ENCODE measurements at regions not wholly inside any gene's neighbourhood (a gene's known extent, or its start where the extent isn't known, plus 50 kb on each side); places are given as distances from the start of the nearest gene placed in this dataset.
A peak's percentile ranks its signal among the peaks of the same experiment; 100 is the strongest.

DNA sequence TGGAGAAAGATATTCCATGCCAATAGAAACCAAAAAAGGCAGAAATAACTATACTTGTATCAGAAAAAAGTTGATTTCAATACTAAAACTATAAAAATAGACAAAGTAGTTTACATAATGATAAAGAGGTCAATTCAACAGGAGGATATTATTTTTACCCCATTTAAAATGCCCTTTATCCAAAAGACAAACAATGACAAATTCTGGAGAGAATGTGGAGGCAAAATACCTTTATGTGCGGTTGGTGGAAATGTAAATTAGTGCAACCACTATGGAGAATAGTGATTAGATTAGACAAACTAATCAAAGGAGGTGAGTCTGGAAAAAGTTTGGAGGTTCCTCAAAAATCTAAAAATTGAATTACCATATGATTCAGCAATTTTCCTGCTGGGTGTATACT, 1262.3 kb downstream of the GRIK2 start:
- TF ChIP-seq, protein P1, sequence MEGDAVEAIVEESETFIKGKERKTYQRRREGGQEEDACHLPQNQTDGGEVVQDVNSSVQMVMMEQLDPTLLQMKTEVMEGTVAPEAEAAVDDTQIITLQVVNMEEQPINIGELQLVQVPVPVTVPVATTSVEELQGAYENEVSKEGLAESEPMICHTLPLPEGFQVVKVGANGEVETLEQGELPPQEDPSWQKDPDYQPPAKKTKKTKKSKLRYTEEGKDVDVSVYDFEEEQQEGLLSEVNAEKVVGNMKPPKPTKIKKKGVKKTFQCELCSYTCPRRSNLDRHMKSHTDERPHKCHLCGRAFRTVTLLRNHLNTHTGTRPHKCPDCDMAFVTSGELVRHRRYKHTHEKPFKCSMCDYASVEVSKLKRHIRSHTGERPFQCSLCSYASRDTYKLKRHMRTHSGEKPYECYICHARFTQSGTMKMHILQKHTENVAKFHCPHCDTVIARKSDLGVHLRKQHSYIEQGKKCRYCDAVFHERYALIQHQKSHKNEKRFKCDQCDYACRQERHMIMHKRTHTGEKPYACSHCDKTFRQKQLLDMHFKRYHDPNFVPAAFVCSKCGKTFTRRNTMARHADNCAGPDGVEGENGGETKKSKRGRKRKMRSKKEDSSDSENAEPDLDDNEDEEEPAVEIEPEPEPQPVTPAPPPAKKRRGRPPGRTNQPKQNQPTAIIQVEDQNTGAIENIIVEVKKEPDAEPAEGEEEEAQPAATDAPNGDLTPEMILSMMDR (IDR thresholded peaks at IDR 0.05; ENCODE audit: unreplicated experiment), result no peak
- Mint-ChIP-seq H3K27ac (no peak overlapping the region), H3K36me3 (no peaks in the 10 kb centered on the region), H3K27me3 (ENCODE audit: low read depth) (no peaks in the 10 kb centered on the region), H3K9me3 (peaks cover 24% of the 10 kb centered on the region), H3K4me1 (no peaks in the 10 kb centered on the region), H3K4me3 (no peak overlapping the region)
- DNase-seq (ENCODE audit: low spot score in 2 of 2, unreplicated experiment in 2 of 2), result no peak

DNA sequence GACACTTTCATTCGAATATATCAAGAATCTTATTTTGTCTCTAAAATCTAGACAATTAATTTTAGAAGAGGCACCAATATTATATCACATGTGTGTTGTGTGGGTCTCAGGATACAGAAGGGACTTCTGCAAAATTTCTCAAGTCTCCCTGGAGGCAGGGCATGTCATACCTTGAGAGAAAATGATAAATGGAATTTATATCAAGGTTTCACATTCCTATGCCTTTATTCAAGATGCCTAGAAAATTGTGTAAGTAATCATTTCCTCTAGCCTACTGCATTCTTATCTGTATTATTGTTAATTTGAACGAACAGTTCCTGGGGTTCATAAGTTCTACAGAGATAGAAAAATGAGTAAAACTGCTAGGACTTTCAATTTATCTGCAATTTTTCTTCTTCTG, 1247.9 kb downstream of the GRIK2 start:
- H3K4me3 Mint-ChIP-seq, result no peak overlapping the region

DNA sequence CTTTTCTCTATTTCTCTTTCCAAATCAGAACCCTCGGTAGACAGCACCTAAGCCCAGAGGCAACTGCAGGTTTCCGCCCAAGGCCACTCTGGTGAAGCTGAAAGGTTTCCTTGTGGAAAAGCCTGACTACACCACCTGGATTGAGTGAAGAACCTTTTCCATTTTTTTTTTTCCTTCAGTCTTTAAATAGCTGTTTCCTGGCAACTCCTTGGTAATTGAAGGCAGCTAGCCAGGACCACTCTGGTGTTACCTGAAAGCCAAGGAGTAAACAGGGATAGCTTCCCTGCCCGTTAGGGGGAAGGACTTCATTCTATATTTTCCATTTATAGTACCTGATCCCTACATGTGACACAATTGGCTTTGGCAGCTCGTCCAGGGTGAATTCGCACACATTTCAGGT, 1238.4 kb downstream of the GRIK2 start:
- Mint-ChIP-seq H3K27me3 (ENCODE audit: low read depth) (no peaks in the 10 kb centered on the region), H3K9me3 (peaks cover 6% of the 10 kb centered on the region), H3K36me3 (no peaks in the 10 kb centered on the region), H3K4me1 (peaks cover 5% of the 10 kb centered on the region), H3K27ac (no peak overlapping the region), H3K4me3 (no peak overlapping the region)
- no peak for DNase-seq (ENCODE audit: low spot score in 2 of 2, unreplicated experiment in 2 of 2)
- TF ChIP-seq, protein P1 (IDR thresholded peaks at IDR 0.05; ENCODE audit: unreplicated experiment), result no peak

More for the DNA sequence above, 1247.9 kb downstream of the GRIK2 start:
- H3K4me1 Mint-ChIP-seq, result no peaks in the 10 kb centered on the region
- H3K27me3 Mint-ChIP-seq (ENCODE audit: low read depth), result no peaks in the 10 kb centered on the region
- DNase-seq (ENCODE audit: low spot score in 2 of 2, unreplicated experiment in 2 of 2), result no peak
- TF ChIP-seq, protein P1 (IDR thresholded peaks at IDR 0.05; ENCODE audit: unreplicated experiment), result no peak
- no peaks in the 10 kb centered on the region for H3K36me3 Mint-ChIP-seq
- H3K27ac Mint-ChIP-seq, result no peak overlapping the region
- peaks cover 7% of the 10 kb centered on the region for H3K9me3 Mint-ChIP-seq

DNA sequence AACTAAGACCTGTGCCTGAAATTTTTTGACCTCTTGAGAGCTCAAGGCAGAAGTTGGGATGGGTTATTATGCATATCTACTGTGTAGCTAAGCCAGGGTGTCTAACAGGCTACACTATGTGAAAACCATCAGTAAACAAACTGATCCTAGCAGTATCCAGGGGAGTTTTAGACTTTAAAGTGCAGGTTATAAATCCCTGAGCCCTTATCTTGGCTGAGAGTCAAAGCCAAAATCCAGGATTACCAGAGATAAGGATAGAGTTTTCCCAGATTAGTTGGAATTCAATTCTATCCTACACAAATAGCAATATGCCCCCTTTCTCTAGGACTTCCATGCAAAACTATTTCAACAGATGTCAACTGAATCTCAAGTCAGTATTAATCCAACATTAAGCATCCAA, 1229.7 kb downstream of the GRIK2 start:
- Mint-ChIP-seq H3K4me1 (peaks cover 1% of the 10 kb centered on the region), H3K27me3 (ENCODE audit: low read depth) (no peaks in the 10 kb centered on the region), H3K36me3 (no peaks in the 10 kb centered on the region), H3K9me3 (no peaks in the 10 kb centered on the region), H3K4me3 (no peak overlapping the region), H3K27ac (no peak overlapping the region)
- TF ChIP-seq, protein P1 (IDR thresholded peaks at IDR 0.05; ENCODE audit: unreplicated experiment), result no peak
- DNase-seq (ENCODE audit: low spot score in 2 of 2, unreplicated experiment in 2 of 2), result no peak

GRCh38 chr6:102619585-102619984, 1226.1 kb downstream of the GRIK2 start:
- DNase-seq (ENCODE audit: low spot score in 2 of 2, unreplicated experiment in 2 of 2), result no peak
- Mint-ChIP-seq H3K4me3 (no peak overlapping the region), H3K36me3 (no peaks in the 10 kb centered on the region), H3K9me3 (peaks cover 7% of the 10 kb centered on the region), H3K27me3 (ENCODE audit: low read depth) (no peaks in the 10 kb centered on the region), H3K4me1 (no peaks in the 10 kb centered on the region), H3K27ac (no peak overlapping the region)
- TF ChIP-seq, protein P1 (IDR thresholded peaks at IDR 0.05; ENCODE audit: unreplicated experiment), result peak; percentile 49

DNA sequence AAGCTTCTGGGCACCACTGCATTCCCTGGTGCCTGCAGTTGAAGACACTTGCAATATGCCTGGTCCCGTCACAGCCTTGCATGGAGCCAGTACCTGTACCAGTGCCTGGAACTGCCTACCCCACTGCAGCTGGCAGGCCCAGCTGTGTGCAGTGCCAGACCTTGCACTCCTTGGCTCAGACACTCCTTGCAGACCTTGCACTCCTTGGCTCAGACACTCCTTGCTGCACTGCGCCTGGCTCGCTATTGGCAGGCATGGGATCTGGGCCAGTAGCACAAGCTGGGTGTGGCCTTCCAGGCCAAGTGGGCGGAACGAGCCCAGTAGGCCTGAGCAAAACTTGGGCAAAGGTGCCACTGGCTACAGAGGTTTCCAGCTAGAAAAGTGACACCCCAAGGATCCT, 1189.1 kb downstream of the GRIK2 start:
- Mint-ChIP-seq H3K36me3 (peaks cover 1% of the 10 kb centered on the region), H3K9me3 (peaks cover 13% of the 10 kb centered on the region), H3K27ac (no peak overlapping the region), H3K4me3 (no peak overlapping the region), H3K27me3 (ENCODE audit: low read depth) (no peaks in the 10 kb centered on the region), H3K4me1 (no peaks in the 10 kb centered on the region)
- no peak for DNase-seq (ENCODE audit: low spot score in 2 of 2, unreplicated experiment in 2 of 2)
- TF ChIP-seq, protein P1 (IDR thresholded peaks at IDR 0.05; ENCODE audit: unreplicated experiment), result no peak
